NCI-H1694 (cell line): ENCODE measurements at regions not wholly inside any gene's neighbourhood (a gene's known extent, or its start where the extent isn't known, plus 50 kb on each side); places are given as distances from the start of the nearest gene placed in this dataset.

Source experiments
- DNase-seq: peaks from one replicate; lab custom pipeline; 2025; lab: John Stamatoyannopoulos, UW

GRCh38 chr22:47759909-47760308 lies 997.5 kb downstream of the TBC1D22A start:
- DNase-seq: no peak

DNA sequence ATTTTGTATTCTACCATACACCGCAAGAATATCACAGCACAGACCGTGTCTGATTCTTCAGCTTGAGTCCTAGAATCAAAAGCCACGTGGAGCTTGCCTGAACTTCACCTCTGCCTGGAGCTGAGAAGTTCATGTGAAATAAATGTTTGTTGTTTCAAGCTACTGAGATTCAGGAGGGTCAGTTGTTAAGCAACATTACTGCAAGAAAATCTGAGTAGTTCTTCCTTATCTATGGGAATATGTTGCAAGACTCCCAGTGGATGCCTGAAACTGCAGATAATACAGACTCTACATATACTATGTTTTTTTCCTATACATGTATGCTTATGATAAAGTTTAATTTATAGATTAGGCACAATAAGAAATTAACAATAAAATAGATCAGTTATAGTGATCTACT lies 995.3 kb downstream of the TBC1D22A start:
- no peak for DNase-seq

GRCh38 chr22:47750086-47750485 lies 987.6 kb downstream of the TBC1D22A start:
- no peak for DNase-seq

GRCh38 chr22:47748957-47749356 lies 986.5 kb downstream of the TBC1D22A start:
- no peak for DNase-seq

DNA sequence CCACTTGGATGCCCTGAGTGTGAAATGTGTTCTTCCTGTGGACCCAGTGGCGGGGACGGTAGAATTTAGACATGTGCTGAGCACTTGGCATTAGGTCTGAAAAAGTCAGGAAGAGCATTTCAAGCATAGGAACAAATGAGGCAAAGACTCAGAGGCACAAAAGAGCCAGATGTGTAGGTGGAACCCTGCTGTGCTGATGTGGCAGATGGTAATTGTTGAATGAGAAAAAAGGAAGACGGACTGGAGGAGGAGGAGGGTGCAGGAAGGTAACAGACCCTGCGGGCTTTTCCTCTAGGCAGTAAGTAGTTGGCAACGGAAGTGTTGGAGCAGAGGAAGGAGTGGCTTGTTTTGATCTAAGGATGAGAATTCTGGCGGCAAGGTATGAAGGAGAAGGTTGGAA lies 985.8 kb downstream of the TBC1D22A start:
- DNase-seq: no peak

DNA sequence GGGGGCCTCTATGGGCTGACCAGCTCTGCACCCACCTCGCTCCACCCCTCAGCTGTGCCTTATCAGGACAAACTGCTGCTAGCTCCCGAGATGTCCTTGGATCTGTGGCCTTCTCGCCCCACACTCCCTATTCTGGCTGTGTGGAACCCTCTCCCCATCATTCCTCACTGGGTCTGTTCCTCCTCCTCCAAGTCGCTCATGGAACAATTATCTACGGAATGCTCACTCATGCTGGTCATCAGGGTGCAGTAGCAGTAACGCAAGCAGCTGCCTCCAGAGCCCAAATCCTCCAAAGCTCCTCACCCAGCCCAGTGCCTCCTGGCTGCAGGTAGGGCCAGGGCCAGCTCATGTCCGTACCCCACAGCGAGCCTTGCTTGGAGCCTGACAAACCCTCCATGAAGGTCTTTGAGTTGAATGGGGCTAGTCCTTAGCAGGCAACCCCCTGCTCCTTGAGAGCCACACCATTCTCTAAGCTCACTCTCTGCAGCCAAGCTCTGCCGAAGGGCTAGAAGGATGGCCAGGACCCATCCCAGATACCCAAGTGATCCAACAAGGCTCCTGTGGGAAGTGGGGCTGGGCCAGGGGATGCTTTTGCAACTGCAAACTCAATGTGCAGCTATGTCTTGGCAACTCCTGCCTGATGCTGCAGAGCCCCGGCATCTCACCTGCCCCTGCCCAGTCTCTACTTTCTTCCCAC lies 977.8 kb downstream of the TBC1D22A start:
- no peak for DNase-seq

GRCh38 chr22:47739291-47740015 lies 977.0 kb downstream of the TBC1D22A start:
- DNase-seq: no peak

DNA sequence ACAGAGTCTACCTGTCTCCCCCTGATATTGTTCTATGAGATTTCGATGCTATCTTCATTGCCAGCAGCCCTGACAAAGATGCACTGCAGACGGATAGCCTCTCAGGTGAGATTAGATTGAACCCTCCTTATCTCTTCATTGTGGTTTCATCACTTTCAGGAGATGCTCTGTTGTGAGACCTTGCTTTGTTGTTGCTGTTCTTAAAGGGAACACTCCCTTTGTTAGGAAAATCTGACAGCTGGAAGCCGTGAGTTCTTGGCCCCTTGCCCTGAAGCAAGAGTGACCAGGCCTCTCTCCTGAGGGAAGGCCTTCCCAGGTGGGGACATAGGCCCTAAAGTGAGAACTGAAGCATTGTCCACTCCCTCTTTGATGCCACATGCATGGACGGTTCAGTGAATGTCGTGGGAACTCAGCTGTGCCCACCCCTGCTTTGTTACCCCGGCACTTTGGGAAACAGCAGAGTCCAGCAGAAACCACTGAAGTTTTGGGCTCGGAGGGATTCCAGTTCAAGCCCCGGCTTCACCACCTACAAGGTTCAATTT lies 976.1 kb downstream of the TBC1D22A start:
- DNase-seq: no peak

GRCh38 chr22:47736186-47737034 lies 974.0 kb downstream of the TBC1D22A start:
- DNase-seq: no peak

DNA sequence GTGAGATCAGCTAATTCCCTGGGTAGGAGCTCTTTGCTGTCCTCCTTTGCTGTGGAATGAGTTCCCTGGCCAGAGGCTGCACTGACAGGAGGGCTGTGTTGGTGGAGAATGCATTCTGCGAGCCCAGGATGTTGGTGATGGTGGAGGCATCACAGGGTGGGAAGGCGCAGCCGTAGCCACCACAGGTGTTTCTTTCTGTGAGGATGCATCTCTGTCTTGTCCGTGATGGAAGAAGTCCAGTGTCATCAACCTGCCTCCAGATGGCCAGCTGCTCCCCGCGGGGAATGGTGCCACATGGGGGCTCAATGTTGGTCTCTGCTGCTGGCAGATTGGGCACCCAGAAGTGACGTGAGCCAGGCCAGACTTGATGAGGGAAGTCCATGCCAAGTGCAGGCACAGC lies 972.1 kb downstream of the TBC1D22A start:
- no peak for DNase-seq

DNA sequence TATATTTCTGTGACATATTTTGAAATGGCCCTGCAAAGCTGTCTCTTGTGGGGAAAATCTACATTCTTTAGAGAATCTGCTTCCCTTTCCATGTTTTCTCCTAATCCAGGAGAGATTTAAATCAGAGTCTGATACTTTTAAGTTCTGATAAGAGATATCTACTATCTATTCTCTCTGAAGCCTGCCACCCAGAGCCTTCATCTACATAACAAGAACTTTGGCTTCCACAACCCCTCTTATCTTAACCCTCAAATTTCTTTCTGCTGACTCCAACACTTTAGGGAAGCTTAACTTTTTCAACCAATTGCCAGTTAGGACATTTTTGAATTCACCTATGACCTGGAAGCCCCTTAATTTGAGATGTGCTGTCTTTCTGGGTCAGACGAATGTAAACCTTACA lies 965.2 kb downstream of the TBC1D22A start:
- no peak for DNase-seq

GRCh38 chr22:47724751-47725150 lies 962.3 kb downstream of the TBC1D22A start:
- no peak for DNase-seq

GRCh38 chr22:47724030-47724429 lies 961.6 kb downstream of the TBC1D22A start:
- DNase-seq: no peak

DNA sequence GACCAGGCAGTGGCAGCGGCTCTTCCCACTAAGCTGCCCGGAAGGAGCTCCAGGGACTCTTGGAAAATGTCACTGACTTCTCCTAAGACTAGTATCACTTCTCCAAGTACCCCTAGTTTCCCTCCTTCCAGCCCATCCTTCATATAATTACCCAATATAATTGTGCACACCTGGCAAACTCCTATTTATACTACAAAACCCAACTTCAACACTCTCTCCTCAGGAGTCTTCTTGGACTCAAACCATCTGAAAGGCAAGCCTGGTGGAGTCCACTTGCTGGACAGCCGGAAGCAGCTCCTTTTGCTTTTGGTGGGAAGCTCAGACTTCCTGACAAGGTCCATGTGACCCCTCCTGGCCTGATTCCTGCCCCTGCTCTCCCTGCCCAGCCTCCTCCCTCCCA lies 955.9 kb downstream of the TBC1D22A start:
- no peak for DNase-seq

- no peak for DNase-seq
Observed at GRCh38 chr22:47716890-47717615, 954.6 kb downstream of the TBC1D22A start.

GRCh38 chr22:47715866-47716578 lies 953.6 kb downstream of the TBC1D22A start:
- no peak for DNase-seq

DNA sequence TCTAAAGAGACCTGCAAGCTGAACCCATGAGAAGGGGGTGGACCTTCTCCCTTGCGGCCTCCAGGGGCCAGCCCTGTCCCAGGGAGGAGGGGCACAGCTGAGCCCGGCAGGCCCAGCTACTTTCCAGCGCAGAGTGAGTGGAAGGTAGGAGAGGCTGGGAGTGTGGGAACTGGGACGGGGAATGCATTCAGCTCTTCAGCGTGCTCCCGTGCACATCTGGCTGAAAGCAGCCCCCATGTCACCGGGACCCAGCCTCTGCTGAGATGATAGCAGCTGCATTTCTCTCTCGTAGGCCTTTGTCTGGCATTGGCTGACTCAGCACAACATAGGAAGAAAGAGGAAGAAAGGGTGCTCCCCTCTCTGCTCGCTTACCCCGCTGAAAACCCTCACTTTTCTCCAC lies 951.5 kb downstream of the TBC1D22A start:
- DNase-seq: no peak

DNA sequence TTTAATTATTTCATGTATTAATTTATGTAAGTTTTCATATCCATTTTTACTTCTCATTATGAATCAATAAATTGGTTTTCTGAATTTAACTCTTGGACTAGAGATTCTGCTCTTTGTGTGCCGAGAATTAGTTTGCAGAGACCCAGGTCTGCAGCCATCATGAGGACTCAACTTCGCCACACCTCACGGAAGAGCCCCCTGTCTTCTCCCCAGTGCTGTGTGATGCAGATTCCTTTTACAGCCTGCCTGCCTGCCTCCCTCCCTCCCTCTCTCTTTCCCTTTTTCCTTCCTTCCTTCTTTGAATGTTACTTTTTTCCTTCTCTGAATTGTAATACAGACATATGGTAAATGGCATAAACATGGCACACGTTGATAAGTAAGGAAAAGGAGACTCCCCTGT lies 947.7 kb downstream of the TBC1D22A start:
- DNase-seq: no peak

- DNase-seq: no peak
Observed at GRCh38 chr22:47705350-47705749, 942.9 kb downstream of the TBC1D22A start.

GRCh38 chr22:47698906-47699305 lies 936.5 kb downstream of the TBC1D22A start:
- DNase-seq: no peak

DNA sequence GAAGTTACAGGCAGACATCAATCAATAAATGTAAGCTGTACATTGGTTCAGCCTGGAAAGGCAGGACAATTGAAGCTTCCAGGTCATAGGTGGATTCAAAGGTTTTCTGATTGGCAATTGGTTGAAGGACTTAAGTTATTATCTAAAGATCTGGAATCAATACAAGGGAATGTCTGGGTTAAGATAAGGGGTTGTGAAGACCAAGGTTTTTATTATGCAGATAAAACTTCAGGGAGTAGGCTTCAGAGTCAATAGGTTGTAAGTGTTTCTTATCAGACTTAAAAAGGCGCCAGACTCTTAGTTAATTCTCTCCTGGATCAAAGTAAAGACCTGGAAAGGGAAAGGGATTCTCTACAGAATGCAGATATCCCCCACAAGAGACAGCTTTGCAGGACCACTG lies 935.4 kb downstream of the TBC1D22A start:
- no peak for DNase-seq
